Sigmoid colon (tissue), 3 donors: ENCODE measurements at regions not wholly inside any gene's neighbourhood (a gene's known extent, or its start where the extent isn't known, plus 50 kb on each side); places are given as distances from the start of the nearest gene placed in this dataset.

Source experiments
- CTCF ChIP-seq, 4 experiments: fragments of 450-650 bp in 3 of 4; fragments of 200-600 bp in 1 of 4; IDR thresholded peaks; one replicate each; pipeline ENCODE4 v1.5.1; 2016 to 2019; ENCODE audit warnings: antibody characterized with exemption in 4 of 4, mild to moderate bottlenecking in 3 of 4, moderate library complexity in 2 of 4
- POLR2A ChIP-seq, 2 donors: fragments of 450-650 bp; IDR thresholded peaks; one replicate each; pipeline ENCODE4 v1.6.1; 2016; ENCODE audit warnings: antibody characterized with exemption in 2 of 2, mild to moderate bottlenecking in 2 of 2, moderate library complexity in 2 of 2

DNA sequence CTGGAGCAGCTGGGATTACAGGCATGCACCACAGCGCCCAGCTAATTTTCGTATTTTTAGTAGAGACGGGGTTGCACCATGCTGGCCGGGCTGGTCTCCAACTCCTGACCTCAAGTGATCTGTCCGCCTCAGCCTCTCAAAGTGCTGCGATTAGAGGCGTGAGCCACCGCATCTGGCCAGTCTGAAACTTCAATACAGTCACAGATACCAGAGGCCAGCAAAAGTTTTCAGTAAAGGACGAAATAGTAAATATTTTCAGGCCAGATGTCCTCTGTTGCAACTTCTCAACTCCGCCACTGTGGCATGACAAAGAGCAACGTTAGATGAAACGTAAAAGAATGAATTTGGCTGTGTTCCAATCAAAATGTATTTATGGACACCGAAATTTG lies 403.6 kb downstream of the MN1 start:
- no peak for TF ChIP-seq CTCF (IDR thresholded peaks at IDR 0.05)
- TF ChIP-seq POLR2A (IDR thresholded peaks at IDR 0.05): no peak
